Heart right ventricle (tissue), 16 donors: ENCODE measurements at regions not wholly inside any gene's neighbourhood (a gene's known extent, or its start where the extent isn't known, plus 50 kb on each side); places are given as distances from the start of the nearest gene placed in this dataset.

Source experiments
- ATAC-seq, 8 donors: fragments of 200-7000 bp; cut with Tn5 transposase; one replicate each; pipeline ENCODE4 v1.9.1; 2020; ENCODE audit warnings: mild to moderate bottlenecking in 8 of 8, moderate library complexity in 8 of 8, moderate number of reproducible peaks in 1 of 8
- DNase-seq, 2 donors: peaks; one replicate each; pipeline ENCODE4 v3.0.0-alpha.2; 2020
- H3K27ac ChIP-seq, 10 donors: fragments of 200-600 bp; sonication (generic) in 2 of 10; one replicate each; pipeline versions ENCODE4 v1.5.0 to v1.8.0; 2020 to 2022; ENCODE audit warnings: mild to moderate bottlenecking in 3 of 10
- H3K27me3 ChIP-seq, 7 donors: fragments of 200-600 bp; one replicate each; pipeline ENCODE4 v1.8.0; 2021 to 2022; ENCODE audit warnings: mild to moderate bottlenecking in 2 of 7
- H3K36me3 ChIP-seq, 9 donors: fragments of 200-600 bp; sonication (generic) in 1 of 9; one replicate each; pipeline versions ENCODE4 v1.5.0 to v1.8.0; 2020 to 2022; ENCODE audit warnings: mild to moderate bottlenecking in 2 of 9
- H3K4me1 ChIP-seq, 9 donors: fragments of 200-600 bp; sonication (generic) in 1 of 9; one replicate each; pipeline versions ENCODE4 v1.5.0 to v1.8.0; 2020 to 2022; ENCODE audit warnings: mild to moderate bottlenecking in 4 of 9
- H3K4me3 ChIP-seq, 10 donors: fragments of 200-600 bp; sonication (generic) in 2 of 10; one replicate each; pipeline versions ENCODE4 v1.5.0 to v1.8.0; 2020 to 2022; ENCODE audit warnings: mild to moderate bottlenecking in 7 of 10, moderate library complexity in 2 of 10
- H3K9me3 ChIP-seq, 11 donors: fragments of 200-600 bp in 10 of 11; sonication (generic) in 2 of 11; one replicate each; pipeline versions ENCODE4 v1.5.0 to v1.8.0; 2013 to 2022; ENCODE audit warnings: mild to moderate bottlenecking in 2 of 11, control low read depth in 1 of 11, moderate library complexity in 1 of 11
- CTCF ChIP-seq, 9 donors: fragments of 200-600 bp; sonication (generic) in 2 of 9; IDR thresholded peaks; one replicate each; pipeline versions ENCODE4 v1.5.0 to v1.8.0; 2021 to 2022; ENCODE audit warnings: antibody characterized with exemption in 9 of 9, mild to moderate bottlenecking in 5 of 9, moderate library complexity in 1 of 9
- WGBS, 2 donors: extraction: QIAGEN DNeasy Blood & Tissue Kit; methylation state at CpG; one replicate each; pipeline ENCODE4 v1.1.7; 2013; ENCODE audit warnings: inconsistent platforms in 1 of 2; 5-methylcytosine and 5-hydroxymethylcytosine counted together
- intact Hi-C, 10 donors: fragments of 100-400 bp; cut with DNase I; formaldehyde crosslinking; loops; one replicate each; pipeline versions ENCODE4 v1.11.1 to v1.14.2; 2022
- donor health status: Arrhythmogenic right ventricular cardiomyopathy.
- donor health status: ischemic (EF 13 %, LVEDD 7.1; RV severe dilation, severe dysfunction).
- donor health status: healthy with polysubstance abuse.
- donor health status: DM: no; HTN: yes; CAD: no.
- donor health status: DM: no; HTN: no; CAD: no.
- donor health status: ischemic (EF 25% LVEDD 6.9; RV normal size, moderate dysfunction).
- donor health status: ischemic (EF 25% LVEDD 5.7; RV mildly dilated, moderate dysfunction).
- donor health status: healthy.
- donor health status: DM: yes; HTN: yes; CAD: no.
- donor health status: Ischemic cardiomyopathy.
- donor health status: ischemic (EF 35%, LVEDD 5.7; RV mildly dilated, moderate dysfunction).
- donor health status: nonischemic (EF 11% LVEDD 7.7; RV severe dilation, severe dysfunction).
- donor health status: DM: yes; HTN: yes; CAD: no.
- donor health status: PGD.
- donor health status: ischemic (EF 29% LVEDD 5.4; RV normal size, mild dysfunction).
- donor health status: nonischemic (EF 23%, LVEDD 6.1; RV moderate dilation, normal function).

GRCh38 chr1:218851586-218851985, 322.1 kb upstream of the LYPLAL1 start:
- 34 to 46% methylated on average over 2 of the region's 2 CpGs for WGBS, 2 donors
- no peaks in the 10 kb centered on the region for H3K27me3 ChIP-seq
- no peaks in the 10 kb centered on the region for H3K4me1 ChIP-seq
- H3K9me3 ChIP-seq, result no peaks in the 10 kb centered on the region
- no peak for TF ChIP-seq CTCF (IDR thresholded peaks at IDR 0.05)
- DNase-seq (no peak), ATAC-seq (no peak)
- H3K36me3 ChIP-seq, result no peaks in the 10 kb centered on the region
- no peak overlapping the region for H3K4me3 ChIP-seq
- intact Hi-C loops, result no loop called here
- H3K27ac ChIP-seq, result no peak overlapping the region

GRCh38 chr1:218852527-218852926, 321.2 kb upstream of the LYPLAL1 start:
- Histone ChIP-seq H3K9me3 (no peaks in the 10 kb centered on the region), H3K27ac (no peak overlapping the region), H3K27me3 (no peaks in the 10 kb centered on the region), H3K36me3 (no peaks in the 10 kb centered on the region), H3K4me1 (no peaks in the 10 kb centered on the region), H3K4me3 (no peak overlapping the region)
- intact Hi-C loops, result no loop called here
- 90 to 92% methylated on average over 4 of the region's 4 CpGs for WGBS, 2 donors
- no peak for ATAC-seq
- no peak for DNase-seq
- no peak for TF ChIP-seq CTCF (IDR thresholded peaks at IDR 0.05)

- ATAC-seq (no peak), DNase-seq (no peak)
- no peaks in the 10 kb centered on the region for H3K27me3 ChIP-seq
- intact Hi-C loops, result no loop called here
- H3K4me1 ChIP-seq, result no peaks in the 10 kb centered on the region
- no peaks in the 10 kb centered on the region for H3K36me3 ChIP-seq
- H3K27ac ChIP-seq, result no peak overlapping the region
- 95 to 98% methylated on average over 3 of the region's 3 CpGs for WGBS, 2 donors
- H3K9me3 ChIP-seq, result no peaks in the 10 kb centered on the region
- no peak overlapping the region for H3K4me3 ChIP-seq
- TF ChIP-seq CTCF (IDR thresholded peaks at IDR 0.05), result no peak
Measured at GRCh38 chr1:218863987-218864386, 309.7 kb upstream of the LYPLAL1 start.

- Histone ChIP-seq H3K27ac (no peak overlapping the region), H3K27me3 (no peaks in the 10 kb centered on the region), H3K4me3 (no peak overlapping the region), H3K4me1 (no peaks in the 10 kb centered on the region), H3K36me3 (no peaks in the 10 kb centered on the region), H3K9me3 (peaks cover 0 to 3% (median 0%) of the 10 kb centered on the region in 11 donors)
- intact Hi-C loops, result no loop called here
- DNase-seq (no peak), ATAC-seq (no peak)
- no peak for TF ChIP-seq CTCF (IDR thresholded peaks at IDR 0.05)
- WGBS, 2 donors, result 67 to 80% methylated on average over 1 of the region's 1 CpG
Measured at GRCh38 chr1:218865591-218865990, 308.1 kb upstream of the LYPLAL1 start.

- whole genome bisulfite sequencing, 2 donors, result 83 to 90% methylated on average over 1 of the region's 1 CpG
- no peaks in the 10 kb centered on the region for H3K36me3 ChIP-seq
- H3K27me3 ChIP-seq, result no peaks in the 10 kb centered on the region
- no peaks in the 10 kb centered on the region for H3K4me1 ChIP-seq
- H3K9me3 ChIP-seq, result peaks cover 0 to 3% (median 0%) of the 10 kb centered on the region in 11 donors
- ATAC-seq (no peak), DNase-seq (no peak)
- intact Hi-C loops, result no loop called here
- no peak for TF ChIP-seq CTCF (IDR thresholded peaks at IDR 0.05)
- H3K4me3 ChIP-seq, result no peak overlapping the region
- H3K27ac ChIP-seq, result no peak overlapping the region
Measured at GRCh38 chr1:218866507-218866906, 307.2 kb upstream of the LYPLAL1 start.
